Osteoblast (primary cell): ENCODE measurements at regions not wholly inside any gene's neighbourhood (a gene's known extent, or its start where the extent isn't known, plus 50 kb on each side); places are given as distances from the start of the nearest gene placed in this dataset.

Source experiments
- DNase-seq: peaks from one replicate; pipeline ENCODE4 v3.0.0; 2011; ENCODE audit warnings: low spot score, mixed read lengths; ENCODE audit not compliant: insufficient read length; ENCODE audit errors: missing footprints
- H2AFZ ChIP-seq: 2 replicates; pipeline ENCODE4 v1.6.0; 2011; ENCODE audit warnings: mild to moderate bottlenecking, low read length
- H3K27ac ChIP-seq: 2 replicates; pipeline ENCODE4 v1.5.1; 2011; ENCODE audit warnings: mild to moderate bottlenecking, low read depth, low read length, moderate library complexity
- H3K27me3 ChIP-seq: 2 replicates; pipeline ENCODE4 v1.6.0; 2012; ENCODE audit warnings: mild to moderate bottlenecking, control low read depth, inconsistent platforms, low read length, moderate library complexity; ENCODE audit not compliant: insufficient read depth
- H3K36me3 ChIP-seq: 2 replicates; pipeline ENCODE4 v1.5.1; 2011; ENCODE audit warnings: mild to moderate bottlenecking, low read length, control low read depth, moderate library complexity; ENCODE audit not compliant: insufficient read depth
- H3K4me1 ChIP-seq: 2 replicates; pipeline ENCODE4 v1.5.1; 2011; ENCODE audit warnings: mild to moderate bottlenecking, low read length, control low read depth, moderate library complexity; ENCODE audit not compliant: insufficient read depth
- H3K4me2 ChIP-seq: 2 replicates; pipeline ENCODE4 v1.6.0; 2011; ENCODE audit warnings: mild to moderate bottlenecking, low read length; ENCODE audit not compliant: insufficient read depth
- H3K4me3 ChIP-seq: fragments of 200-600 bp; sonication (generic); 3 replicates; pipeline ENCODE4 v1.5.1; 2012; ENCODE audit warnings: mild to moderate bottlenecking, low read length, inconsistent platforms; ENCODE audit not compliant: insufficient read depth
- H3K79me2 ChIP-seq: 2 replicates; pipeline ENCODE4 v1.6.0; 2012; ENCODE audit warnings: mild to moderate bottlenecking, low read length, control low read depth, inconsistent platforms; ENCODE audit not compliant: insufficient read depth
- H3K9me3 ChIP-seq: 2 replicates; pipeline ENCODE4 v1.5.1; 2011; ENCODE audit warnings: low read depth, low read length, control low read depth
- H4K20me1 ChIP-seq: 2 replicates; pipeline ENCODE4 v1.6.0; 2012; ENCODE audit warnings: mild to moderate bottlenecking, low read length, control low read depth; ENCODE audit not compliant: insufficient read depth
- CTCF ChIP-seq: IDR thresholded peaks from 2 replicates; pipeline ENCODE4 v1.5.1; 2011; ENCODE audit warnings: mild to moderate bottlenecking, low read depth, low read length, moderate library complexity; ENCODE audit errors: extremely low read depth

- Histone ChIP-seq H3K4me2 (no peak overlapping the region), H2AFZ (no peak overlapping the region), H3K27me3 (no peaks in the 10 kb centered on the region), H4K20me1 (no peaks in the 10 kb centered on the region), H3K4me3 (no peak overlapping the region), H3K9me3 (no peaks in the 10 kb centered on the region), H3K4me1 (peaks cover 2% of the 10 kb centered on the region), H3K79me2 (no peaks in the 10 kb centered on the region), H3K36me3 (no peaks in the 10 kb centered on the region), H3K27ac (no peak overlapping the region)
- TF ChIP-seq CTCF: no peak
- no peak for DNase-seq
These were observed 279.7 kb downstream of the SS18 start for GRCh38 chr18:25810736-25811135.

GRCh38 chr18:25805939-25806338, 284.5 kb downstream of the SS18 start:
- Histone ChIP-seq H3K79me2 (no peaks in the 10 kb centered on the region), H2AFZ (no peak overlapping the region), H3K4me2 (no peak overlapping the region), H3K4me3 (no peak overlapping the region), H3K27me3 (no peaks in the 10 kb centered on the region), H3K4me1 (peaks cover 5% of the 10 kb centered on the region), H3K36me3 (no peaks in the 10 kb centered on the region), H3K9me3 (no peaks in the 10 kb centered on the region), H3K27ac (no peak overlapping the region), H4K20me1 (no peaks in the 10 kb centered on the region)
- no peak for DNase-seq
- no peak for TF ChIP-seq CTCF

- no peaks in the 10 kb centered on the region for H4K20me1 ChIP-seq
- no peaks in the 10 kb centered on the region for H3K27me3 ChIP-seq
- H3K4me3 ChIP-seq: no peak overlapping the region
- peak overlapping the region; percentile 46 for H3K4me2 ChIP-seq
- peak overlapping the region; percentile 30 for H2AFZ ChIP-seq
- H3K4me1 ChIP-seq: peaks cover 5% of the 10 kb centered on the region
- H3K79me2 ChIP-seq: no peaks in the 10 kb centered on the region
- DNase-seq: peak; percentile 71
- H3K36me3 ChIP-seq: no peaks in the 10 kb centered on the region
- H3K9me3 ChIP-seq: no peaks in the 10 kb centered on the region
- no peak for TF ChIP-seq CTCF
- H3K27ac ChIP-seq: no peak overlapping the region
These were observed 285.1 kb downstream of the SS18 start for GRCh38 chr18:25805323-25805722.

- no peaks in the 10 kb centered on the region for H3K27me3 ChIP-seq
- no peak overlapping the region for H2AFZ ChIP-seq
- no peak overlapping the region for H3K4me2 ChIP-seq
- H4K20me1 ChIP-seq: no peaks in the 10 kb centered on the region
- no peaks in the 10 kb centered on the region for H3K79me2 ChIP-seq
- no peaks in the 10 kb centered on the region for H3K36me3 ChIP-seq
- H3K27ac ChIP-seq: no peak overlapping the region
- DNase-seq: no peak
- H3K4me3 ChIP-seq: no peak overlapping the region
- TF ChIP-seq CTCF: no peak
- no peaks in the 10 kb centered on the region for H3K9me3 ChIP-seq
- no peaks in the 10 kb centered on the region for H3K4me1 ChIP-seq
These were observed 291.2 kb downstream of the SS18 start for GRCh38 chr18:25799231-25799630.
